ENCODE measurements at regions not wholly inside any gene's neighbourhood (a gene's known extent, or its start where the extent isn't known, plus 50 kb on each side); places are given as distances from the start of the nearest gene placed in this dataset.
"Not testable (repeated sequence)": the region's sequence is repeated elsewhere in the genome, so short reads cannot be mapped to it uniquely, and the experiment has no call there.

DNA sequence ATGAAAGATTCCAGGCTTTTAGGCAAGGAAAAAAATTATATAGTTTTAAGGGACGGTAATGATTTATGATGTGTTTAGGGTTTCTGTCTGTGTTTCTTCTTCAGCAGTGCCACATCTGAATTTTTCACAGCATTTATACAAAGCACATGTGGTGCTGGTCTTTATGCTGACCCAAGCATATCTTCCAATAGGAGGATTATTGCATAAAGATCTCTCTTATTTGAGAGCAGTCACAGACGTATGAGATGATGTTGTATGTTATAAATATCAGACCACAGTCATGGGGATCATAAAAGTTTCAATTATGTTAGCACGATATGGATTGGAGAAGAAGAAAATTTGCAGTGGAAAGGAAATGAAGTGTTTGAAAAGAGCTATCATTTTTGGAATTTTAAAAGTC is 150.9 kb downstream of the RASEF start:
- DNase-seq (ENCODE audit: low spot score), result no peak

DNA sequence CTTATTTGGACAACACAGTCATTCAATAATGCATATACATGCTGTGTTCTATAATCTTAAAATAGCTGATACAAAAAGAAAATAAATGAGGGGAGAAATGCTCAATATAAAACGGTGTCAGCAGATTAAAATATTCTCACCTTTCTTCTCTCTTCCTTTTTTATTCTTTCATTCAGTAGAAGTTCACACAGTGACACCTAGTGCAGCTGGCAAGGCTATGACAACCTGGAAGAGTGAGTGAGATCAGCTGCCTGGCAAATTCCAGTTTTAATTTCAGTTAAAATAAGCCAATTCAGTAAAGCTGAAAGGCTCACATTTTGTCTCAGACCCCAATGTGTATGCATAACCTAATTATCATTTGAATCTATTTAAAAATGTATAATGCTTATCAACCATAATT is 150.3 kb downstream of the RASEF start:
- no peak for DNase-seq (ENCODE audit: low spot score)

DNA sequence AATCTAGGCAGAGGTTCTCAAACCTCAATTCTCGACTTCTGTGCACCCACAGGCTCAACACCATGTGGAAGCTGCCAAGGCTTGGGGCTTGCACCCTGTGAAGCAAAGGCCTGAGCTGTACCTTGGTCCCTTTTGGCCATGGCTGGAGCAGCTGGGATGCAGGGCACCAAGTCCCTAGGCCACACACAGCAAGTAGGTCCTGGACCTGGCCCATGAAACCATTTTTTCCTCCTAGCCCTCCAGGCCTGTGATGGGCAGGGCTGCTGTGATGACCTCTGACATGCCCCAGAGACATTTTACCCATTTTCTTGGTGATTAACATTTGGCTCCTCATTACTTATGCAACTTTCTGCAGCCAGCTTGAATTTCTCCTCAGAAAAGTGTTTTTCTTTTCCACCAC is 146.7 kb downstream of the RASEF start:
- DNase-seq (ENCODE audit: low spot score), result not testable (repeated sequence)

GRCh38 chr9:82920154-82920553 is 142.8 kb downstream of the RASEF start:
- DNase-seq (ENCODE audit: low spot score), result no peak

- no peak for DNase-seq (ENCODE audit: low spot score)
Observed at GRCh38 chr9:82922686-82923085, 140.3 kb downstream of the RASEF start.

- no peak for DNase-seq (ENCODE audit: low spot score)
Observed at GRCh38 chr9:82923092-82923911, 139.6 kb downstream of the RASEF start.

DNA sequence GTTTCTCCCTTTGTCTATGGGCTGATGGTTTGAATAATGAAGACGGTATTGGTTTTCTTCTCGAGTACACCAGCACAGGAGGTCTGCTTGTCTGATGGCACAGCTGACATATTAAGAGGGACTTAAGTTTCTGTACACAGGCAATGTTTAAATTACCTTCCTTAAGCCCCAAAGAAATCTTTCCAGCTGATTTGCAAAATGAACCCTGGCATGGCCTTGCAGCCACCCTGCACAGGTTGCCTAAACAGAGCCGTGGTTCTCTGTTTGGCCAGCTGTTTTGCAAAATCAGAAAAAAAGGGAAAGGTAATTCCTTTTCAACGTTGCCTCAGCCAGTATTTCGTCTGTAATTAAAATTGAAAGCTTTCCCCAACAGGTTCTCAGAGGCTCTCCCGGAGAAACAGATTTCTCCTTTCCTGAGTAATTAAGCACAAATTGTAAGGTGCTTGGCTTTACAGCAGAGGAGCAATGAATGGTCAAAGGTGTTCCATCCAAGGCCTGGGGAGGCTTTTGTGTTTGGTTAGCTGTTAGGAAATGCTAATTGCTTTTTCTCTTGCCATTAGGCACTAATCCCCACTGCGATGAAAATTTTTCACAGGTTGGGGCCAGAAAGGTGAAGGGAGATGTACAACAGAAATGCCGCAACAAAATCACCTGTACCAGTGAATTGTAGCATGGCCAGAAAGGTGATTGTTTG is 138.9 kb downstream of the RASEF start:
- DNase-seq (ENCODE audit: low spot score), result no peak
